Type B pancreatic cell (in vitro differentiated cells): ENCODE measurements at regions not wholly inside any gene's neighbourhood (a gene's known extent, or its start where the extent isn't known, plus 50 kb on each side); places are given as distances from the start of the nearest gene placed in this dataset.

ENCODE experiments used
- DNase-seq: peaks from one replicate; pipeline ENCODE4 v3.0.0; 2021; ENCODE audit warnings: mixed read lengths; ENCODE audit not compliant: unreplicated experiment; ENCODE audit errors: extremely low spot score
- H3K27ac Mint-ChIP-seq: 2 replicates; pipeline ENCODE4 v1.8.0; 2021; ENCODE audit warnings: mild to moderate bottlenecking, mixed read lengths
- H3K27me3 Mint-ChIP-seq: 2 replicates; pipeline ENCODE4 v1.8.0; 2021; ENCODE audit warnings: mixed read lengths
- H3K36me3 Mint-ChIP-seq: 2 replicates; pipeline ENCODE4 v1.8.0; 2021; ENCODE audit warnings: mixed read lengths
- H3K4me1 Mint-ChIP-seq: one replicate; pipeline ENCODE4 v1.8.0; 2021; ENCODE audit warnings: mixed read lengths; ENCODE audit not compliant: unreplicated experiment
- H3K4me3 Mint-ChIP-seq: 2 replicates; pipeline ENCODE4 v1.8.0; 2021; ENCODE audit warnings: mild to moderate bottlenecking, mixed read lengths
- H3K9me3 Mint-ChIP-seq: 2 replicates; pipeline ENCODE4 v1.8.0; 2021; ENCODE audit warnings: mixed read lengths
- TF ChIP-seq, protein P1 (sequence below): fragments of 200-600 bp; sonication (generic); conservative IDR thresholded peaks from 2 replicates; pipeline ENCODE4 v1.5.0; 2021; ENCODE audit warnings: antibody characterized with exemption, mild to moderate bottlenecking

DNA sequence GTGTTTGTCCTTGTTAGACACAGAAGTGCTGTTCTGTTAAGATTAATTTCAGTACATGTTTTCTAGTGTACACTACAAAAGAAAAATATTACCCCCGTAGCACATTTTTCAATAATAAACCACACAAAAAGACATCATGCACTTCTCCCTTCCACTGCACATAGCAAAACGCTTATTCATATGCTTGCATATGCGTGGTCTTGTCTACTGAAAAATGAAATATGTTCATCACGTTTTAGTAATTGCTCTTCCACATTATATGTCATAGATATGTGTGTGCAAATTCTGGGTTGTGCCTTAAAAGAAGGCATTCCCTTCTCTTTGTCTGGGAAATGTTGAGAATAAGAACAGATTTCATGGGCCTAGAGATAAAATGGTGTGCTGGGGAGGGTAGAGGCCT is 353.9 kb downstream of the NSUN3 start:
- H3K27ac Mint-ChIP-seq = no peak overlapping the region
- H3K4me3 Mint-ChIP-seq = no peak overlapping the region
- H3K4me1 Mint-ChIP-seq = peaks cover 16% of the 10 kb centered on the region

DNA sequence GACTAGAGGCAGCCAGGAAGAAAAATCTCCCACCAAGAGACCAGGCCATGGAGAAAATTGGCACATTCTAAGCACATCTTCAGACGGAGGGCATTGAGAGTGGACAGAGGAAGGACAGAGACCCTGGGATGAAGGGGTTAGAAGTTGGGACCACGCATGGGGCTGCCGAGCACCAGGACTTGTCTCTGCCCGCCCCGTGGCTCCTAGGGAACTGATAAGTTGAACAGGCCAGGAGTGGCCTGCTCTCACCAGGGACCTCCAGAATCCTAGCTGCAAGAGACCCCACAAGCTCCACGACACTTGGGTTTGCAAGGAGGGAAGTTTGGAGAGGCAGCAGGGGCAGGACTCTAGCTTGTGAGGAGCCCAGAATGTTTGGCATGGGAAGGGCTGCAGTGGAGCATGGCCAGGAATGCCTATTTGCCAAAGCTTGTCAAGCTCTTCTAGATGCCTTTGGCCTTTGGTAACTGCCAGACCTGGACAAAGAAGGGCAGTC is 355.1 kb downstream of the NSUN3 start:
- Mint-ChIP-seq H3K27ac (no peak overlapping the region), H3K27me3 (no peaks in the 10 kb centered on the region), H3K9me3 (peaks cover 8% of the 10 kb centered on the region), H3K36me3 (no peaks in the 10 kb centered on the region), H3K4me1 (peaks cover 10% of the 10 kb centered on the region), H3K4me3 (no peak overlapping the region)
- TF ChIP-seq, protein P1, sequence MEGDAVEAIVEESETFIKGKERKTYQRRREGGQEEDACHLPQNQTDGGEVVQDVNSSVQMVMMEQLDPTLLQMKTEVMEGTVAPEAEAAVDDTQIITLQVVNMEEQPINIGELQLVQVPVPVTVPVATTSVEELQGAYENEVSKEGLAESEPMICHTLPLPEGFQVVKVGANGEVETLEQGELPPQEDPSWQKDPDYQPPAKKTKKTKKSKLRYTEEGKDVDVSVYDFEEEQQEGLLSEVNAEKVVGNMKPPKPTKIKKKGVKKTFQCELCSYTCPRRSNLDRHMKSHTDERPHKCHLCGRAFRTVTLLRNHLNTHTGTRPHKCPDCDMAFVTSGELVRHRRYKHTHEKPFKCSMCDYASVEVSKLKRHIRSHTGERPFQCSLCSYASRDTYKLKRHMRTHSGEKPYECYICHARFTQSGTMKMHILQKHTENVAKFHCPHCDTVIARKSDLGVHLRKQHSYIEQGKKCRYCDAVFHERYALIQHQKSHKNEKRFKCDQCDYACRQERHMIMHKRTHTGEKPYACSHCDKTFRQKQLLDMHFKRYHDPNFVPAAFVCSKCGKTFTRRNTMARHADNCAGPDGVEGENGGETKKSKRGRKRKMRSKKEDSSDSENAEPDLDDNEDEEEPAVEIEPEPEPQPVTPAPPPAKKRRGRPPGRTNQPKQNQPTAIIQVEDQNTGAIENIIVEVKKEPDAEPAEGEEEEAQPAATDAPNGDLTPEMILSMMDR = no peak
- DNase-seq = no peak

More for the DNA sequence above, 353.9 kb downstream of the NSUN3 start:
- TF ChIP-seq, protein P1 = no peak
- no peak for DNase-seq
- Mint-ChIP-seq H3K36me3 (no peaks in the 10 kb centered on the region), H3K27me3 (no peaks in the 10 kb centered on the region), H3K9me3 (peaks cover 8% of the 10 kb centered on the region)

DNA sequence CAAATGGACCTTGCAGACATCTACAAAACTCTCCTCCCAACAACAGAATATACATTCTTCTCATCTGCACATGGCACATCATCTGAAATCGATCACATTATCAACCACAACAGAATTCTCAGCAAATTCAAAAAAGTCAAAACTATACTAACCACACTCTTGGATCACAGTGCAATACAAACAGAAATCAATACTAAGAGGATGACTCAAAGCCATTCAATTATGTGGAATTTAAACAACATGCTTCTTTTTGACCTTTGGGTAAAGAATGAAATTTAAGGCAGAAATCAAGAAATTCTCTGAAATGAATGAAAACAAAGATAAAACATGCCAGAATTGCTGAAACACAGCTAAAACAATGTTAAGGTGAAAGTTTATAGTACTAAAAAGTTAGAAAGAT is 358.1 kb downstream of the NSUN3 start:
- DNase-seq = no peak
- H3K36me3 Mint-ChIP-seq = no peaks in the 10 kb centered on the region
- H3K27ac Mint-ChIP-seq = no peak overlapping the region
- TF ChIP-seq, protein P1 = no peak
- H3K9me3 Mint-ChIP-seq = peaks cover 13% of the 10 kb centered on the region
- H3K27me3 Mint-ChIP-seq = no peaks in the 10 kb centered on the region
- H3K4me1 Mint-ChIP-seq = no peaks in the 10 kb centered on the region
- H3K4me3 Mint-ChIP-seq = no peak overlapping the region

DNA sequence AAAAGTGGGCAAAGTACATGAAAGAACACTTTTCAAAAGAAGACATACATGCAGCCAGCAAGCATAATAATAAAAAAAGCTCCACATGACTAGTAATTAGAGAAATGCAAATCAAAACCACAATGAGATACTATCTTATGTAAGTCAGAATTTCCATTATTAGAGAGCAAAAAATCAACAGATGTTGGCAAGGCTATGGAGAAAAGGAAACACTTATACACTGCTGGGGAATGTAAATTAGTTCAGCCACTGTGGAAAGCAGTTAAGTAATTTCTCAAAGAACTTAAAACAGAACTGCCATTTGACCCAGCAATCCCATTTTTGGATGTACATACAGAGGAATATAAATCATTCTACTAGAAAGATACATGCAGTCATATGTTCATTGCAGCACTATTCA is 360.7 kb downstream of the NSUN3 start:
- H3K4me3 Mint-ChIP-seq = no peak overlapping the region
- TF ChIP-seq, protein P1 = no peak
- H3K9me3 Mint-ChIP-seq = peaks cover 17% of the 10 kb centered on the region
- peaks cover 3% of the 10 kb centered on the region for H3K36me3 Mint-ChIP-seq
- H3K27ac Mint-ChIP-seq = no peak overlapping the region
- H3K4me1 Mint-ChIP-seq = no peaks in the 10 kb centered on the region
- H3K27me3 Mint-ChIP-seq = no peaks in the 10 kb centered on the region
- no peak for DNase-seq

DNA sequence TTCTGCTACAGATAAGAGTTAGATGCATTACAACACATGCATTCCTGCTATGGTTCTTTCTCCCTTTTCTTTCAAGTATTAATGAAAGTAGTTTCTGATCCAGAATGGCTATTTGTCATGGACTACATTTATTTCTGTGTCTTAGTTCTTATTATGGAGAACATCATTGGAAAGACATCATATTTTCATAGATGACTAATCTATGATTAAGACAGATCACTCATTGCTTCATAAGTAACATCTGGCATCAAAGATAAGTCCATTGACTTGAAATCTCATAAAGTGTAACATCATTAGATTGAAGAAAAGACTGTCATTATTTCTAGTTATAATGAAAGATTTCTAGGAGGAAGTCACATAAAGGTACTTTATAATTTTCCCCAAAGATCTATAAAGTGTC is 366.7 kb downstream of the NSUN3 start:
- DNase-seq = no peak
- TF ChIP-seq, protein P1 = no peak
- H3K9me3 Mint-ChIP-seq = peaks cover 9% of the 10 kb centered on the region
- no peaks in the 10 kb centered on the region for H3K27me3 Mint-ChIP-seq
- no peak overlapping the region for H3K4me3 Mint-ChIP-seq
- peaks cover 9% of the 10 kb centered on the region for H3K4me1 Mint-ChIP-seq
- no peak overlapping the region for H3K27ac Mint-ChIP-seq
- peaks cover 3% of the 10 kb centered on the region for H3K36me3 Mint-ChIP-seq
